Keratinocyte (primary cell): ENCODE measurements at regions not wholly inside any gene's neighbourhood (a gene's known extent, or its start where the extent isn't known, plus 50 kb on each side); places are given as distances from the start of the nearest gene placed in this dataset.

ENCODE experiments used
- DNase-seq: peaks from one replicate; pipeline ENCODE4 v3.0.0-alpha.2; 2011; ENCODE audit warnings: low read depth, missing footprints, low spot score
- FAIRE-seq: peaks from 2 replicates; lab custom pipeline; 2011; peaks lifted over from hg19 to GRCh38; lab: Jason Lieb, UNC
- H2AFZ ChIP-seq: 2 replicates; pipeline ENCODE4 v1.6.0; 2012; ENCODE audit warnings: low read length, control low read depth, inconsistent platforms; ENCODE audit not compliant: control insufficient read depth
- H3K27ac ChIP-seq: 2 replicates; pipeline ENCODE4 v1.5.1; 2011; ENCODE audit warnings: low read length; ENCODE audit not compliant: control insufficient read depth, insufficient read depth
- H3K27me3 ChIP-seq: 3 replicates; pipeline ENCODE4 v1.6.0; 2011; ENCODE audit warnings: low read length; ENCODE audit not compliant: control insufficient read depth, insufficient read depth; ENCODE audit errors: extremely low read depth
- H3K36me3 ChIP-seq, 2 experiments: 2 replicates in 1 of 2; 3 replicates in 1 of 2; pipeline ENCODE4 v1.5.1; 2011; ENCODE audit warnings: low read length in 2 of 2, mild to moderate bottlenecking in 1 of 2; ENCODE audit not compliant: control insufficient read depth in 2 of 2, insufficient read depth in 2 of 2; ENCODE audit errors: extremely low read depth in 1 of 2
- H3K4me1 ChIP-seq: 3 replicates; pipeline ENCODE4 v1.5.1; 2011; ENCODE audit warnings: low read length; ENCODE audit not compliant: control insufficient read depth, insufficient read depth; ENCODE audit errors: extremely low read depth
- H3K4me2 ChIP-seq: 3 replicates; pipeline ENCODE4 v1.6.0; 2011; ENCODE audit warnings: low read depth, low read length; ENCODE audit not compliant: control insufficient read depth, insufficient read depth; ENCODE audit errors: extremely low read depth
- H3K4me3 ChIP-seq, 3 experiments: fragments of 200-600 bp in 1 of 3; sonication (generic) in 1 of 3; 2 replicates in 2 of 3; 3 replicates in 1 of 3; pipeline ENCODE4 v1.5.1; 2011 to 2016; ENCODE audit warnings: low read length in 3 of 3, mild to moderate bottlenecking in 3 of 3, control low read depth in 2 of 3, inconsistent platforms in 1 of 3, low read depth in 1 of 3, mixed read lengths in 1 of 3, mixed run types in 1 of 3, moderate library complexity in 1 of 3; ENCODE audit not compliant: control insufficient read depth in 2 of 3, insufficient read depth in 2 of 3; ENCODE audit errors: extremely low read depth in 1 of 3
- H3K79me2 ChIP-seq: 2 replicates; pipeline ENCODE4 v1.6.0; 2012; ENCODE audit warnings: low read length; ENCODE audit not compliant: control insufficient read depth, insufficient read depth
- H3K9ac ChIP-seq: 3 replicates; pipeline ENCODE4 v1.6.0; 2011; ENCODE audit warnings: low read length; ENCODE audit not compliant: control insufficient read depth, insufficient read depth; ENCODE audit errors: extremely low read depth
- H3K9me1 ChIP-seq: 3 replicates; pipeline ENCODE4 v1.6.0; 2011; ENCODE audit warnings: low read length; ENCODE audit not compliant: control insufficient read depth, insufficient read depth; ENCODE audit errors: extremely low read depth
- H3K9me3 ChIP-seq: 2 replicates; pipeline ENCODE4 v1.5.1; 2012; ENCODE audit warnings: low read depth, low read length; ENCODE audit not compliant: control insufficient read depth
- H4K20me1 ChIP-seq: 3 replicates; pipeline ENCODE4 v1.6.0; 2011; ENCODE audit warnings: low read length; ENCODE audit not compliant: control insufficient read depth, insufficient read depth; ENCODE audit errors: extremely low read depth
- EZH2 ChIP-seq: IDR thresholded peaks from one replicate; pipeline ENCODE4 v1.6.1; 2012; ENCODE audit warnings: inconsistent platforms, mild to moderate bottlenecking, low read length, moderate library complexity
- dilution Hi-C: fragments of 300-500 bp; cut with MboI; formaldehyde crosslinking; loops from one replicate; pipeline ENCODE4 v1.7.0; 2020; ENCODE audit warnings: low sequenced_read_pairs; ENCODE audit not compliant: extremely low pct_ligation_motif_present
- TF ChIP-seq, protein P1 (sequence below), 3 experiments: IDR thresholded peaks in 1 of 3; conservative IDR thresholded peaks in 1 of 3; optimal IDR thresholded peaks in 1 of 3; 2 replicates in 2 of 3; 3 replicates in 1 of 3; pipeline versions ENCODE3 to v1.5.1; 2011; ENCODE audit warnings: low read length in 3 of 3, mild to moderate bottlenecking in 3 of 3, moderate library complexity in 2 of 3, control low read depth in 1 of 3, inconsistent platforms in 1 of 3; ENCODE audit not compliant: insufficient read depth in 2 of 3; ENCODE audit errors: extremely low read depth in 1 of 3

DNA sequence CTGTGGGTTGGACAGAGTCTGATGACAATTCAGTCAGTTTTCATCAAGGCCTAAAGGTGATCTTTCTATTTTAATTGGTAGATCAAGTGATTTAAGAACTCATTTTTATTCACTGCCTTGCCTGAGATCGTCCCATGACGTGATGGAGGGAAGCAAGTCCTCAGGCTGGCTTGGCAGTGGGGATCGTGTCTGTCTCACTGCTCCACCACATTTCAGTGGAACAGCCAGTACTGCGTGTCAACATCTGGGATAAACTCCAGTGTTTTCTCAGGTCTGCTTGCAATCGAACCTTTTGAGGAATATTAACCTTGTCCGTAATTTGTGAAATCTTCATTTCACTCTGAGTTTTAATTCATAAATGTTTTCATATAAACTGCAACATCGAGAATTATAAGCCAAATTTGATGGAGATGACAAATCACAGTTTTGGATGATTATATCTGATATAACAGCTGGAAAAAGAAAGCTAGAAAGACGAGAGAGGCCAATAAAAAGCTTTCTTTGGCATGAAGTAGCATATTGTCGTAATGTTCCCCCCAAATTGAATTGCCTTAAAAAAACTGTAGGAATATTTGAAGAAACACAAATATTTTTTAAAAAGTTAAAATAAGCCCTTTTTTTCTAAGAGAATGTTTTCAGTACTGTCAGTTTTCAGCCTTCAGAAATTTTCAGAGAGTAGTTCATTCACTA is 414.7 kb upstream of the SPRED2 start:
- Histone ChIP-seq H3K4me3 (no peak overlapping the region), H3K9me3 (no peaks in the 10 kb centered on the region), H3K27me3 (no peaks in the 10 kb centered on the region), H2AFZ (no peak overlapping the region), H3K9me1 (no peaks in the 10 kb centered on the region), H3K36me3 (no peaks in the 10 kb centered on the region), H3K4me2 (no peak overlapping the region), H3K4me1 (no peaks in the 10 kb centered on the region), H3K9ac (no peak overlapping the region), H3K27ac (no peak overlapping the region), H4K20me1 (no peaks in the 10 kb centered on the region), H3K79me2 (no peaks in the 10 kb centered on the region)
- no peak for FAIRE-seq
- DNase-seq, result no peak
- TF ChIP-seq, protein P1, sequence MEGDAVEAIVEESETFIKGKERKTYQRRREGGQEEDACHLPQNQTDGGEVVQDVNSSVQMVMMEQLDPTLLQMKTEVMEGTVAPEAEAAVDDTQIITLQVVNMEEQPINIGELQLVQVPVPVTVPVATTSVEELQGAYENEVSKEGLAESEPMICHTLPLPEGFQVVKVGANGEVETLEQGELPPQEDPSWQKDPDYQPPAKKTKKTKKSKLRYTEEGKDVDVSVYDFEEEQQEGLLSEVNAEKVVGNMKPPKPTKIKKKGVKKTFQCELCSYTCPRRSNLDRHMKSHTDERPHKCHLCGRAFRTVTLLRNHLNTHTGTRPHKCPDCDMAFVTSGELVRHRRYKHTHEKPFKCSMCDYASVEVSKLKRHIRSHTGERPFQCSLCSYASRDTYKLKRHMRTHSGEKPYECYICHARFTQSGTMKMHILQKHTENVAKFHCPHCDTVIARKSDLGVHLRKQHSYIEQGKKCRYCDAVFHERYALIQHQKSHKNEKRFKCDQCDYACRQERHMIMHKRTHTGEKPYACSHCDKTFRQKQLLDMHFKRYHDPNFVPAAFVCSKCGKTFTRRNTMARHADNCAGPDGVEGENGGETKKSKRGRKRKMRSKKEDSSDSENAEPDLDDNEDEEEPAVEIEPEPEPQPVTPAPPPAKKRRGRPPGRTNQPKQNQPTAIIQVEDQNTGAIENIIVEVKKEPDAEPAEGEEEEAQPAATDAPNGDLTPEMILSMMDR (optimal IDR thresholded peaks at IDR 0.05 in 1 of 3, IDR thresholded peaks at IDR 0.05 in 1 of 3, conservative IDR thresholded peaks at IDR 0.05 in 1 of 3; ENCODE audit: extremely low read depth in 1 of 3, insufficient read depth in 2 of 3, low read length in 3 of 3), result no peak
- TF ChIP-seq EZH2, result no peak
- dilution Hi-C loops, result no loop called here

DNA sequence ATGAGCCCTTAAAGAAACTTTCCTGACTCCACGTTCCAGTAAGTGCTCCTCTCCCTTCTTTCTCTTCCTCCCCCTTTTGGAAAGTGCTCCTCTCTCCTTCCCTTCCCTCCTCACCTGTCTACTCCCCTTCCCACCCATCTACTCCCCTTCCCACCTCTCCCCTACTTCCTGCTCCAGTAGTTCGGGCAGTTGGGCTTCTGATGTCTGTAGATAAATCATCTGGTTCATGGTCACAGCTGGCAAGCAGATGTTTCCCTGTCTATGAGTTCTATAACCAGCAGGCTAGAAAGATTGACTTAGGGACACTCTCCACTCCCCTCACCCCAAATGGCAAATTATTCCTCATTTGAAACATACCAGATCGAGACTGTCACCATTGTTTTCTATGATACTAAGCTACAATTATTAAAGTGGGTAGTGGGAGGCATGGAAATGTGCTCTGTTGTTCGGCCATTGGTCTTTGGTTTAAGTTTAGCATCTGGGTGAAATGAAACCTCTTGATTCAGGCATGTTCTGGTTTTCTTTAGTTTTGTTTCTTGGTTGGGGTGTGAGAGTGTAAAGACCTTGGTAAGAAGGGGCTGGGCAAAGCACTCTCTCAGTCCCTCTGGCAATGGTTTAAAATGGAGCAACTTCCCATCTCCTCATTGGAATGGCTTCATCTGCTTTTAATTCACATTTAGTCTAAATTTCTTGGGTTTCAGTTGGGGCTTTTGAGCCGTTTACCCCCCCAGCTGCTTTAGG is 413.2 kb upstream of the SPRED2 start:
- DNase-seq, result no peak
- FAIRE-seq, result no peak
- dilution Hi-C loops, result no loop called here
- no peak overlapping the region for H2AFZ ChIP-seq
- no peaks in the 10 kb centered on the region for H3K79me2 ChIP-seq
- no peaks in the 10 kb centered on the region for H3K9me1 ChIP-seq
- H3K27ac ChIP-seq, result no peak overlapping the region
- H3K36me3 ChIP-seq, result no peaks in the 10 kb centered on the region
- no peak overlapping the region for H3K4me2 ChIP-seq
- H3K4me3 ChIP-seq, result no peak overlapping the region
- H4K20me1 ChIP-seq, result no peaks in the 10 kb centered on the region
- no peaks in the 10 kb centered on the region for H3K9me3 ChIP-seq
- no peaks in the 10 kb centered on the region for H3K4me1 ChIP-seq
- H3K27me3 ChIP-seq, result no peaks in the 10 kb centered on the region
- no peak overlapping the region for H3K9ac ChIP-seq
- no peak for TF ChIP-seq EZH2
- TF ChIP-seq, protein P1 (optimal IDR thresholded peaks at IDR 0.05 in 1 of 3, IDR thresholded peaks at IDR 0.05 in 1 of 3, conservative IDR thresholded peaks at IDR 0.05 in 1 of 3; ENCODE audit: extremely low read depth in 1 of 3, insufficient read depth in 2 of 3, low read length in 3 of 3), result no peak
